ENCODE measurements at regions not wholly inside any gene's neighbourhood (a gene's known extent, or its start where the extent isn't known, plus 50 kb on each side); places are given as distances from the start of the nearest gene placed in this dataset.
"Not testable (repeated sequence)": the region's sequence is repeated elsewhere in the genome, so short reads cannot be mapped to it uniquely, and the experiment has no call there.

- no peak overlapping the region for H3K27ac ChIP-seq
- H3K27me3 ChIP-seq = no peaks in the 10 kb centered on the region; the same call in 1 of the 2 replicates
- no peak overlapping the region for H3K4me3 ChIP-seq
- no peak for DNase-seq
- H3K4me1 ChIP-seq = no peaks in the 10 kb centered on the region
- H3K9me3 ChIP-seq (replicated peaks) = no peaks in the 10 kb centered on the region
- no peaks in the 10 kb centered on the region for H3K36me3 ChIP-seq
Measured at GRCh38 chr1:208333676-208334075, 89.5 kb upstream of the PLXNA2 start.

GRCh38 chr1:208335371-208336136 is 91.4 kb upstream of the PLXNA2 start:
- no peak overlapping the region for H3K27ac ChIP-seq
- no peaks in the 10 kb centered on the region for H3K4me1 ChIP-seq
- no peak for DNase-seq
- H3K4me3 ChIP-seq = no peak overlapping the region
- no peaks in the 10 kb centered on the region for H3K36me3 ChIP-seq
- H3K9me3 ChIP-seq (replicated peaks) = no peaks in the 10 kb centered on the region
- H3K27me3 ChIP-seq = no peaks in the 10 kb centered on the region; the same call in none of the 2 replicates

DNA sequence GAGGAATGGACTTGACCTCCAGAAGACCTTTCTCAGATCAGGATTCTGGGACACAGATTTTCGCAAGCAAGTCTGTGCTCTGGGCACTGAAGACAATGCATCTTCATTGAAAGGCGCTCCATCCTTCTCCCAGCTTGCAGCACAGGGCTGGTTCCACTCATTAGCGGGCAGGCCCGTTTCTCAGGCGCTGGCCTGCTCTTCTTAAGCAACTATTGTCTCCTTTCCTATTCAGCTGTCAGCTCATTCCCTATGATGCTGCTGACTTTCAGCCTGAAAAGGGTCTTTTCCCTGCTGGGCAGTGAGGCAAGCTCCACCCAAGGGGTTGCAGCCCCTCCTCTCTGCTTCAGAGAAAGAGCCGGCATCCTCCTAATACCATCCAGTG is 91.9 kb upstream of the PLXNA2 start:
- Histone ChIP-seq H3K4me1 (no peaks in the 10 kb centered on the region), H3K27me3 (no peaks in the 10 kb centered on the region; the same call in none of the 2 replicates), H3K4me3 (no peak overlapping the region), H3K9me3 (replicated peaks) (no peaks in the 10 kb centered on the region), H3K36me3 (no peaks in the 10 kb centered on the region), H3K27ac (no peak overlapping the region)
- DNase-seq = no peak

DNA sequence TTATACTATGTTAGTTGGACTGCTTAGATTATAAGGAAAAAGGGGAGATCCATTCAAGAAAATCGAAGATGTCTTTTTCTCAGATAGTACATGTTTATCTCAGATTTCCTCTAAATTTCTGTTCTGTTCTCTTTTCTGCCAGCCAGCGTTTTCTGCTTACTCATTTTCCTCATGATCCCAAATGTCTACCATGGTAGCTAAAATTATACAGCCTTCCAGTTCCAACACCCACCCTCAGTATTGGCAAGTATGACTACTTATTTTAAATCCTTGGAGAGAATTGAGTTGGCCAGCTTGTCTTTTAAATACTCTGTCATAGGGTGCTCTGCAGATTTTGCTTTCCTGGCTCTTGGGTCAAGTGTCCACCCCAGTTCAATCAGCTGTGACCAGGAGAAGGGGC is 95.7 kb upstream of the PLXNA2 start:
- no peak for DNase-seq

DNA sequence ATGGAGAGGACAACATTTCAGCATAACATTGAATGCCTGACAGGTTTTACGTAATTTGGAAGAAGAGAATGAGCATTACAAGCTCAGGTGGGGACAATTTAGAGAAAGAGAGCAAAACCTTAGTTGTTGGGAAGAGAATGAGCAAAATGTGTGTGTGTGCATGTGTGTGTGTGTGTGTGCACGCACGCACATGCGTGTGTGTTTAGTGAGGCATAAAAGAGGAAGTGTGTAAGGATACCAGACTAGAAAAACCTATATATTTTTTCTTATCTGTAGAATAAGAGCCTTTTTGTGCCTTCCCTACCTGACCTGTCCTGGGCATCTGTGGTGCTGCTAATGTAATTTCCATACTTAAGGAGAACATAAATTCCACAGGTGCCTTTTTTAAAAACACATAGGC is 99.0 kb upstream of the PLXNA2 start:
- no peak overlapping the region for H3K4me3 ChIP-seq
- DNase-seq = no peak
- no peak overlapping the region for H3K27ac ChIP-seq
- no peaks in the 10 kb centered on the region for H3K9me3 ChIP-seq (replicated peaks)
- H3K4me1 ChIP-seq = no peaks in the 10 kb centered on the region
- H3K36me3 ChIP-seq = no peaks in the 10 kb centered on the region
- no peaks in the 10 kb centered on the region; the same call in 1 of the 2 replicates for H3K27me3 ChIP-seq

More for the DNA sequence above, 95.7 kb upstream of the PLXNA2 start:
- Histone ChIP-seq H3K36me3 (no peaks in the 10 kb centered on the region), H3K4me1 (no peaks in the 10 kb centered on the region), H3K4me3 (no peak overlapping the region), H3K27ac (no peak overlapping the region), H3K9me3 (replicated peaks) (no peaks in the 10 kb centered on the region), H3K27me3 (no peaks in the 10 kb centered on the region; the same call in 1 of the 2 replicates)

DNA sequence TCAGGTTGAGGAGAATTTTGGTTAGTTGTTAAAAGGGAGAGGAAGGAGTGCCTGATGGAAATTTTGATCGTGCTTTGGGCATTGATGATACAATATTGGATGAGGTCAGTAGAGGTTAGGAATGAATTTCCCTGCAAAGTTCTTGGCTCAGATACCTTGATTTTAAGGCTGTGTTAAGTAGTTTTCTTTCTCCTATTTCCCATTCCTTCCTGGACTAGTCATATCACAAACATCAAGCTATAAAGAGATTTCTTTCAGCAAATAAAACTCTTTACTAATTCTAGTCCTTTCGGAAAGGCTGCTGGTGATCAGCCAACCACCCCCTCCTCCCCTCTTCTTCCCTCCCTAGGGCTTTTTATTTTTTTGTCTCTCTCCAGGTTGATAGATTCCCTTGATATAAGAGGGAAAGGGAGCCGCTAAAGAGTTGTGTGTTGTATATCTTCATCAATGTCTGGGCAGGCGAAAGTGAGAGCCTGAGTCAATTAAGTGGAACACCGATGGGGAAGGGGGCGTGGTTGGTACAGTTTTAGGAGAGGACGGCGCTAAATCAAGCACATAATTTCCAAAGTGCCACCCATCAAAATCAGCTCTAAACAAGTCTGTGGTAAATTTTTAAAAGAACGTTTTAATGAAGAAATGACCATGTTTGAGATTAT is 100.1 kb upstream of the PLXNA2 start:
- H3K36me3 ChIP-seq = no peaks in the 10 kb centered on the region
- H3K27me3 ChIP-seq = no peaks in the 10 kb centered on the region; the same call in 1 of the 2 replicates
- no peak overlapping the region for H3K4me3 ChIP-seq
- H3K9me3 ChIP-seq (replicated peaks) = no peaks in the 10 kb centered on the region
- DNase-seq = no peak
- no peak overlapping the region for H3K27ac ChIP-seq
- H3K4me1 ChIP-seq = no peaks in the 10 kb centered on the region

- no peak overlapping the region for H3K27ac ChIP-seq
- no peaks in the 10 kb centered on the region; the same call in 1 of the 2 replicates for H3K4me1 ChIP-seq
- H3K36me3 ChIP-seq = no peaks in the 10 kb centered on the region
- DNase-seq = no peak
- H3K9me3 ChIP-seq (replicated peaks) = no peaks in the 10 kb centered on the region
- H3K4me3 ChIP-seq = no peak overlapping the region
- no peaks in the 10 kb centered on the region for H3K27me3 ChIP-seq
Measured at GRCh38 chr1:208347191-208347590, 103.0 kb upstream of the PLXNA2 start.

DNA sequence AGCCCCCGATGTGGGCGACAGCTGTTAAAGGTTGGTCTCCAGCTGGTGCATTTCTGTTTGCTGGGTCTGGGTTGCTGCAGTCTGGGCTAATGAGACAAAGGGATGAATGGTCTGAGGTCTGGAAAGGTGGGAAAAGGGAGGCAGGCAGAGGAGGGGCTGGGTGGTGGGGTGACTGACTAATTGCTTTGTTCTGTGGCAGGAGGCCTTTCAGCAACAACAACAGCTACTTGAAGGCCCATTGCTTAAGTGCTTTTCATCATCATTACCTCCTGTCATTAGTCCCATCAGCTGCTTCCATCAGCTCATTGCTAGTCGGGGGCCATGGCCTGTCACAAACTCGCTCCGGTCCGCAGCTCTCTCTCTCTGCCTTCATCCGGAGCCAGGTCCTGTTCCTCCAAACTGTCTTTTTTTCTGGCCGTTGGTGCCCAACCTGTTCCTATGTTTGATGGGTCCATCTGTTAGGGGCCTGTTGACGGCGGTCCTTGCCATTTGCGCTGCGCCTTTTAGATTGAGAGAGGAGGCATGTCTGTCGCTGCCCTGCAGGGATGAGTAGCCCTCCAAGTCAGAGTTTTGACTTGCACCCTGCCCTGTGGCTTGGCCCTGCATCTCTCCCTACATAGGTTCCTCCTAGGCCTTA is 105.6 kb upstream of the PLXNA2 start:
- no peaks in the 10 kb centered on the region; the same call in 1 of the 2 replicates for H3K4me1 ChIP-seq
- H3K27ac ChIP-seq = no peak overlapping the region
- H3K9me3 ChIP-seq (replicated peaks) = 0 out of 2 replicates have a peak, but pooled peaks cover 4% of the 10 kb centered on the region
- no peaks in the 10 kb centered on the region for H3K36me3 ChIP-seq
- H3K4me3 ChIP-seq = no peak overlapping the region
- H3K27me3 ChIP-seq = no peaks in the 10 kb centered on the region
- no peak for DNase-seq

DNA sequence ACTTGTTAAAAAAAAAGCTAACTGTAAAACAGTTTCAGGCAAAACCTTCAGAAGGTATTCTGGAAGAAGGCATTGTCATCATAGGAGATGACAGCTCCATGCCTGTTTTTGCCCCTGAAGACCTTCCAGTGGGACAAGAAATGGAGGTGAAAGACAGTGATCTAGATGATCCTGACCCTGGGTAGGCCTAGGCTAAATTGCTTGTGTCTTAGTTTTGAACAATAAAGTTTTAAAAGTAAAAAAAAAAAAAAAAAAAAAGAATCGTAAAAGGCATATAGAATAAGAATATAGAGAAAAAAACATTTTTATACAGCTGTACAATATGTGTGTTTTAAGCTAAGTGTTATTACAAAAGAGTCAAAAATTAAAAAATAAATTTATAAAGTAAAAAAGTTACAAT is 106.6 kb upstream of the PLXNA2 start:
- Histone ChIP-seq H3K27me3 (no peaks in the 10 kb centered on the region), H3K4me1 (no peaks in the 10 kb centered on the region; the same call in 1 of the 2 replicates), H3K9me3 (replicated peaks) (0 out of 2 replicates have a peak, but pooled peaks cover 4% of the 10 kb centered on the region), H3K36me3 (no peaks in the 10 kb centered on the region), H3K4me3 (no peak overlapping the region), H3K27ac (no peak overlapping the region)
- no peak for DNase-seq

- Histone ChIP-seq H3K27me3 (no peaks in the 10 kb centered on the region), H3K4me3 (no peak overlapping the region)
- peak in 1 of 2 experiments; percentile 51 for DNase-seq
Measured at GRCh38 chr1:208351838-208352237, 107.7 kb upstream of the PLXNA2 start.

GRCh38 chr1:208353797-208354196 is 109.6 kb upstream of the PLXNA2 start:
- not testable (repeated sequence) for DNase-seq

More at GRCh38 chr1:208351838-208352237, 107.7 kb upstream of the PLXNA2 start:
- no peak overlapping the region for H3K27ac ChIP-seq
- H3K4me1 ChIP-seq = no peaks in the 10 kb centered on the region; the same call in 1 of the 2 replicates
- no peaks in the 10 kb centered on the region for H3K36me3 ChIP-seq
- H3K9me3 ChIP-seq (replicated peaks) = 0 out of 2 replicates have a peak, but pooled peaks cover 4% of the 10 kb centered on the region

GRCh38 chr1:208357644-208358507 is 113.7 kb upstream of the PLXNA2 start:
- Histone ChIP-seq H3K27me3 (peaks cover 9% of the 10 kb centered on the region; the same call in 1 of the 2 replicates), H3K27ac (no peak overlapping the region), H3K4me3 (no peak overlapping the region), H3K9me3 (replicated peaks) (0 out of 2 replicates have a peak, but pooled peaks cover 4% of the 10 kb centered on the region), H3K36me3 (no peaks in the 10 kb centered on the region), H3K4me1 (no peaks in the 10 kb centered on the region)
- DNase-seq = no peak

More at GRCh38 chr1:208353797-208354196, 109.6 kb upstream of the PLXNA2 start:
- H3K36me3 ChIP-seq; H3K4me3 ChIP-seq; H3K9me3 ChIP-seq (replicated peaks); H3K27ac ChIP-seq; H3K27me3 ChIP-seq; H3K4me1 ChIP-seq: not testable (repeated sequence)

GRCh38 chr1:208358651-208359050 is 114.5 kb upstream of the PLXNA2 start:
- no peak for DNase-seq
- Histone ChIP-seq H3K9me3 (replicated peaks) (0 out of 2 replicates have a peak, but pooled peaks cover 2% of the 10 kb centered on the region), H3K4me1 (no peaks in the 10 kb centered on the region), H3K4me3 (no peak overlapping the region), H3K36me3 (no peaks in the 10 kb centered on the region), H3K27ac (no peak overlapping the region), H3K27me3 (peaks cover 9% of the 10 kb centered on the region; the same call in 1 of the 2 replicates)

GRCh38 chr1:208362011-208362410 is 117.8 kb upstream of the PLXNA2 start:
- Histone ChIP-seq H3K4me1 (no peaks in the 10 kb centered on the region), H3K4me3 (no peak overlapping the region), H3K27me3 (peaks cover 11% of the 10 kb centered on the region; the same call in 1 of the 2 replicates), H3K9me3 (replicated peaks) (no peaks in the 10 kb centered on the region), H3K36me3 (no peaks in the 10 kb centered on the region), H3K27ac (no peak overlapping the region)
- DNase-seq = no peak

Data from SJCRH30 (cell line).